IMR-90 (cell line): ENCODE measurements at regions not wholly inside any gene's neighbourhood (a gene's known extent, or its start where the extent isn't known, plus 50 kb on each side); places are given as distances from the start of the nearest gene placed in this dataset.

Experiments used
- ATAC-seq: fragments of 200-7000 bp; cut with Tn5 transposase; 2 replicates; pipeline ENCODE4 v1.9.1; 2020; ENCODE audit warnings: low read depth, mild to moderate bottlenecking, moderate library complexity
- BruUV-seq: library from RNA; stranded (reverse); fragments of 400-500 nt; replicated peaks from 2 replicates; lab custom pipeline; 2021; lab: Mats Ljungman, UMichigan
- CTCF ChIA-PET: fragments of 300-600 bp; formaldehyde crosslinking; extraction: SDS; loops from one replicate; lab custom pipeline; 2021; ENCODE audit warnings: antibody characterized with exemption; lab: Yijun Ruan, JAX
- POLR2A ChIA-PET: fragments of 300-600 bp; sonication (Branson Sonifier 250); formaldehyde crosslinking; loops from one replicate; lab custom pipeline; 2022; ENCODE audit warnings: antibody characterized with exemption; ENCODE audit not compliant: unreplicated experiment; lab: Charles Lee
- DNase-seq: peaks from one replicate; pipeline ENCODE4 v3.0.0; 2013
- H2AFZ ChIP-seq: replicated peaks from 2 replicates; pipeline ENCODE3; 2013; ENCODE audit warnings: low read length, mild to moderate bottlenecking; ENCODE audit not compliant: poor library complexity
- H2AK5ac ChIP-seq: 2 replicates; pipeline ENCODE4 v1.6.1; 2013; ENCODE audit warnings: low read depth, low read length, inconsistent platforms
- H2AK9ac ChIP-seq: replicated peaks from 2 replicates; pipeline ENCODE3; 2013; ENCODE audit warnings: mild to moderate bottlenecking, low read depth, low read length, moderate library complexity; ENCODE audit not compliant: poor library complexity
- H2BK120ac ChIP-seq: 2 replicates; pipeline ENCODE4 v1.6.1; 2013; ENCODE audit warnings: low read depth, low read length, inconsistent platforms
- H2BK15ac ChIP-seq: 3 replicates; pipeline ENCODE4 v1.6.1; 2013; ENCODE audit warnings: low read depth, low read length, inconsistent platforms
- H2BK20ac ChIP-seq: 2 replicates; pipeline ENCODE4 v1.6.1; 2013; ENCODE audit warnings: low read depth, mild to moderate bottlenecking, inconsistent platforms, low read length, moderate library complexity
- H2BK5ac ChIP-seq: 2 replicates; pipeline ENCODE4 v1.6.1; 2013; ENCODE audit warnings: mild to moderate bottlenecking, low read depth, low read length, inconsistent platforms; ENCODE audit not compliant: poor library complexity, severe bottlenecking
- H3K14ac ChIP-seq: replicated peaks from 2 replicates; pipeline ENCODE4 v1.6.1; 2013; ENCODE audit warnings: low read depth, low read length, inconsistent platforms
- H3K18ac ChIP-seq: 2 replicates; pipeline ENCODE4 v1.6.1; 2013; ENCODE audit warnings: low read depth, low read length, control low read depth
- H3K23ac ChIP-seq: 2 replicates; pipeline ENCODE4 v1.6.1; 2013; ENCODE audit warnings: low read depth, low read length, inconsistent platforms
- H3K27ac ChIP-seq: 2 replicates; pipeline ENCODE4 v1.5.1; 2013; ENCODE audit warnings: mild to moderate bottlenecking, control low read depth, low read length; ENCODE audit not compliant: insufficient read depth
- H3K27me3 ChIP-seq: 2 replicates; pipeline ENCODE4 v1.6.1; 2013; ENCODE audit warnings: low read length; ENCODE audit not compliant: control insufficient read depth, insufficient read depth
- H3K36me3 ChIP-seq: 2 replicates; pipeline ENCODE4 v1.6.1; 2013; ENCODE audit warnings: low read length, mixed read lengths; ENCODE audit not compliant: control insufficient read depth, insufficient read depth
- H3K4ac ChIP-seq: 2 replicates; pipeline ENCODE4 v1.6.1; 2013; ENCODE audit warnings: low read depth, low read length, inconsistent platforms
- H3K4me1 ChIP-seq: 2 replicates; pipeline ENCODE4 v1.6.1; 2013; ENCODE audit warnings: low read length, mixed read lengths; ENCODE audit not compliant: control insufficient read depth, insufficient read depth
- H3K4me2 ChIP-seq: 2 replicates; pipeline ENCODE4 v1.6.1; 2013; ENCODE audit warnings: low read depth, mild to moderate bottlenecking, control low read depth, low read length, moderate library complexity
- H3K4me3 ChIP-seq: 2 replicates; pipeline ENCODE4 v1.5.1; 2013; ENCODE audit warnings: low read depth, mild to moderate bottlenecking, control low read depth, low read length, moderate library complexity; ENCODE audit not compliant: insufficient read depth
- H3K56ac ChIP-seq: 2 replicates; pipeline ENCODE4 v1.6.1; 2013; ENCODE audit warnings: low read length, inconsistent platforms; ENCODE audit not compliant: insufficient read depth; ENCODE audit errors: extremely low read depth
- H3K79me1 ChIP-seq, 2 experiments: 2 replicates each; pipeline ENCODE4 v1.6.1; 2013; ENCODE audit warnings: low read length in 2 of 2, inconsistent platforms in 1 of 2, low read depth in 1 of 2
- H3K9ac ChIP-seq: 2 replicates; pipeline ENCODE4 v1.6.1; 2013; ENCODE audit warnings: low read depth, low read length, control low read depth
- H3K9me1 ChIP-seq: 2 replicates; pipeline ENCODE4 v1.6.1; 2013; ENCODE audit warnings: low read length, inconsistent platforms; ENCODE audit not compliant: insufficient read depth
- H3K9me3 ChIP-seq: 2 replicates; pipeline ENCODE4 v1.6.1; 2013; ENCODE audit warnings: low read length; ENCODE audit not compliant: control insufficient read depth, insufficient read depth
- H4K20me1 ChIP-seq: 2 replicates; pipeline ENCODE4 v1.6.1; 2013; ENCODE audit warnings: low read length, inconsistent platforms; ENCODE audit not compliant: insufficient read depth
- H4K5ac ChIP-seq: 2 replicates; pipeline ENCODE4 v1.6.1; 2013; ENCODE audit warnings: mild to moderate bottlenecking, low read depth, low read length, control low read depth
- H4K8ac ChIP-seq, 2 experiments: 2 replicates each; pipeline ENCODE4 v1.6.1; 2013; ENCODE audit warnings: low read depth in 2 of 2, low read length in 2 of 2, control low read depth in 1 of 2, inconsistent platforms in 1 of 2
- H4K91ac ChIP-seq: 2 replicates; pipeline ENCODE4 v1.6.1; 2013; ENCODE audit warnings: low read depth, low read length, inconsistent platforms; ENCODE audit not compliant: insufficient read depth
- BHLHE40 ChIP-seq: fragments of 150-350 bp; IDR thresholded peaks from 2 replicates; pipeline ENCODE4 v1.6.1; 2016; ENCODE audit warnings: mild to moderate bottlenecking, low read depth, low read length
- CEBPB ChIP-seq: IDR thresholded peaks from 2 replicates; pipeline ENCODE4 v1.6.1; 2012; ENCODE audit warnings: low read depth, low read length, improper control_type of control experiment
- CHD1 ChIP-seq: IDR thresholded peaks from 2 replicates; pipeline ENCODE4 v1.6.1; 2012; ENCODE audit warnings: low read depth, low read length, improper control_type of control experiment
- MAFK ChIP-seq: IDR thresholded peaks from 2 replicates; pipeline ENCODE4 v1.6.1; 2012; ENCODE audit warnings: low read depth, low read length, improper control_type of control experiment
- MAZ ChIP-seq: IDR thresholded peaks from 2 replicates; pipeline ENCODE4 v1.6.1; 2012; ENCODE audit warnings: low read depth, mild to moderate bottlenecking, low read length, improper control_type of control experiment, moderate library complexity, borderline replicate concordance
- MXI1 ChIP-seq: IDR thresholded peaks from 2 replicates; pipeline ENCODE4 v1.6.1; 2012; ENCODE audit warnings: low read depth, mild to moderate bottlenecking, low read length, moderate library complexity, borderline replicate concordance
- NFE2L2 ChIP-seq: fragments of 150-350 bp; IDR thresholded peaks from 2 replicates; pipeline ENCODE4 v1.6.1; 2016; ENCODE audit warnings: low read depth, mild to moderate bottlenecking, low read length
- RAD21 ChIP-seq: IDR thresholded peaks from 2 replicates; pipeline ENCODE4 v1.6.1; 2012; ENCODE audit warnings: low read length, improper control_type of control experiment
- RCOR1 ChIP-seq: IDR thresholded peaks from 2 replicates; pipeline ENCODE4 v1.6.1; 2012; ENCODE audit warnings: mild to moderate bottlenecking, low read length, improper control_type of control experiment; ENCODE audit not compliant: insufficient replicate concordance
- RFX5 ChIP-seq: IDR thresholded peaks from 2 replicates; pipeline ENCODE4 v1.8.0; 2012; ENCODE audit warnings: low read depth, mild to moderate bottlenecking, low read length, moderate library complexity
- SMC3 ChIP-seq: fragments of 150-350 bp; IDR thresholded peaks from 2 replicates; pipeline ENCODE4 v1.6.1; 2016; ENCODE audit warnings: low read depth, mild to moderate bottlenecking, antibody characterized with exemption, low read length, moderate library complexity
- WGBS, 2 experiments: methylation state at CpG; one replicate each; pipeline versions ENCODE4 v1.1.5 to v1.1.7; 2013; ENCODE audit warnings: missing lambda C conversion rate in 2 of 2; ENCODE audit not compliant: insufficient read length in 1 of 2; ENCODE audit errors: extremely low coverage in 2 of 2; 5-methylcytosine and 5-hydroxymethylcytosine counted together
- dilution Hi-C: fragments of 300-500 bp; cut with HindIII; formaldehyde crosslinking; loops from one replicate; pipeline ENCODE4 v1.14.3; 2018; ENCODE audit warnings: low sequenced_read_pairs; ENCODE audit not compliant: unreplicated experiment
- in situ Hi-C: fragments of 300-500 bp; cut with MboI; formaldehyde crosslinking; loops from 3 replicates; pipeline ENCODE4 v1.14.3; 2019; ENCODE audit warnings: low sequenced_read_pairs, inconsistent platforms, mixed read lengths
- intact Hi-C: fragments of 100-400 bp; cut with micrococcal nuclease; formaldehyde crosslinking; loops from 2 replicates; pipeline ENCODE4 v1.10.0; 2022
- TF ChIP-seq, protein P1 (sequence below): conservative IDR thresholded peaks from 2 replicates; pipeline ENCODE4 v1.5.1; 2012; ENCODE audit warnings: mild to moderate bottlenecking, low read depth, low read length, improper control_type of control experiment
- TF ChIP-seq, protein P2 (sequence below): fragments of 150-350 bp; IDR thresholded peaks from 2 replicates; pipeline ENCODE4 v1.6.1; 2017; ENCODE audit warnings: mild to moderate bottlenecking, antibody characterized with exemption, low read length, low read depth
- TF ChIP-seq, protein P3 (sequence below): fragments of 150-350 bp; IDR thresholded peaks from 2 replicates; pipeline ENCODE4 v1.6.1; 2016; ENCODE audit warnings: low read depth, mild to moderate bottlenecking, low read length, moderate library complexity, borderline replicate concordance

DNA sequence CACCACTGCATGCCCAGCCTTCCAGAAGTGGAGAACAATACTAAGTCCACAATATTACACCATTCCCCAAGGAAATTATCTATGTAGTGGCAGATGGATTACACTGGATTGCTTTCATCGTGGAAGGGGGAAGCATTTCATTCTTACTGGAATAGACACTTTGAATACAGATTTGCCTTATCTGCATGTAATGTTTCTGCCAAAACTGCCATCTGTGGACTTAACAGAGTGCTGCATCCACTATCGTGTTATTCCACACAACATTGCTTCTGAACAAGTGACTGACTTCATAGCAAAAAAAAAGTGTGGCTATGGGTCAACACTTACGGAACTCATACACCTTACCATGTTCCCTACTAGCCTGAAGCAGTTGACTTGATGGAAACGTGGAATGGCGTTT is 536.9 kb downstream of the BRINP1 start:
- ChIA-PET POLR2A (no interaction called here), CTCF (no interaction called here)
- Histone ChIP-seq H3K9me3 (no peaks in the 10 kb centered on the region; the same call in 1 of the 2 replicates), H2AFZ (no peak overlapping the region), H4K5ac (no peak overlapping the region), H4K8ac (no peak overlapping the region), H3K4ac (no peak overlapping the region), H3K14ac (no peak overlapping the region), H3K9me1 (no peaks in the 10 kb centered on the region), H4K20me1 (no peaks in the 10 kb centered on the region), H3K4me1 (no peaks in the 10 kb centered on the region), H3K56ac (no peak overlapping the region), H3K27ac (no peak overlapping the region), H2BK15ac (no peak overlapping the region), H4K91ac (no peak overlapping the region), H2BK120ac (no peak overlapping the region), H3K18ac (no peak overlapping the region), H2BK20ac (no peak overlapping the region), H3K27me3 (no peaks in the 10 kb centered on the region), H3K4me2 (no peak overlapping the region), H3K36me3 (no peaks in the 10 kb centered on the region), H3K4me3 (no peak overlapping the region), H2AK9ac (no peak overlapping the region), H2BK5ac (no peak overlapping the region), H2AK5ac (no peak overlapping the region), H3K9ac (no peak overlapping the region), H3K23ac (no peak overlapping the region), H3K79me1 (no peaks in the 10 kb centered on the region)
- dilution Hi-C loops (no loop called here), intact Hi-C loops (no loop called here), in situ Hi-C loops (no loop called here)
- no TSS peak for BruUV-seq
- ATAC-seq (no peak), DNase-seq (no peak)
- WGBS, 2 experiments: no CpG with 5 or more reads among the region's 5 CpGs
- no peak for TF ChIP-seq NFE2L2
- no peak for TF ChIP-seq RAD21
- TF ChIP-seq RCOR1: no peak
- no peak for TF ChIP-seq BHLHE40
- no peak for TF ChIP-seq CHD1
- no peak for TF ChIP-seq MAZ
- TF ChIP-seq, protein P1, sequence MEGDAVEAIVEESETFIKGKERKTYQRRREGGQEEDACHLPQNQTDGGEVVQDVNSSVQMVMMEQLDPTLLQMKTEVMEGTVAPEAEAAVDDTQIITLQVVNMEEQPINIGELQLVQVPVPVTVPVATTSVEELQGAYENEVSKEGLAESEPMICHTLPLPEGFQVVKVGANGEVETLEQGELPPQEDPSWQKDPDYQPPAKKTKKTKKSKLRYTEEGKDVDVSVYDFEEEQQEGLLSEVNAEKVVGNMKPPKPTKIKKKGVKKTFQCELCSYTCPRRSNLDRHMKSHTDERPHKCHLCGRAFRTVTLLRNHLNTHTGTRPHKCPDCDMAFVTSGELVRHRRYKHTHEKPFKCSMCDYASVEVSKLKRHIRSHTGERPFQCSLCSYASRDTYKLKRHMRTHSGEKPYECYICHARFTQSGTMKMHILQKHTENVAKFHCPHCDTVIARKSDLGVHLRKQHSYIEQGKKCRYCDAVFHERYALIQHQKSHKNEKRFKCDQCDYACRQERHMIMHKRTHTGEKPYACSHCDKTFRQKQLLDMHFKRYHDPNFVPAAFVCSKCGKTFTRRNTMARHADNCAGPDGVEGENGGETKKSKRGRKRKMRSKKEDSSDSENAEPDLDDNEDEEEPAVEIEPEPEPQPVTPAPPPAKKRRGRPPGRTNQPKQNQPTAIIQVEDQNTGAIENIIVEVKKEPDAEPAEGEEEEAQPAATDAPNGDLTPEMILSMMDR: no peak
- TF ChIP-seq CEBPB: no peak
- TF ChIP-seq, protein P2, sequence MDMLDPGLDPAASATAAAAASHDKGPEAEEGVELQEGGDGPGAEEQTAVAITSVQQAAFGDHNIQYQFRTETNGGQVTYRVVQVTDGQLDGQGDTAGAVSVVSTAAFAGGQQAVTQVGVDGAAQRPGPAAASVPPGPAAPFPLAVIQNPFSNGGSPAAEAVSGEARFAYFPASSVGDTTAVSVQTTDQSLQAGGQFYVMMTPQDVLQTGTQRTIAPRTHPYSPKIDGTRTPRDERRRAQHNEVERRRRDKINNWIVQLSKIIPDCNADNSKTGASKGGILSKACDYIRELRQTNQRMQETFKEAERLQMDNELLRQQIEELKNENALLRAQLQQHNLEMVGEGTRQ: no peak
- TF ChIP-seq, protein P3, sequence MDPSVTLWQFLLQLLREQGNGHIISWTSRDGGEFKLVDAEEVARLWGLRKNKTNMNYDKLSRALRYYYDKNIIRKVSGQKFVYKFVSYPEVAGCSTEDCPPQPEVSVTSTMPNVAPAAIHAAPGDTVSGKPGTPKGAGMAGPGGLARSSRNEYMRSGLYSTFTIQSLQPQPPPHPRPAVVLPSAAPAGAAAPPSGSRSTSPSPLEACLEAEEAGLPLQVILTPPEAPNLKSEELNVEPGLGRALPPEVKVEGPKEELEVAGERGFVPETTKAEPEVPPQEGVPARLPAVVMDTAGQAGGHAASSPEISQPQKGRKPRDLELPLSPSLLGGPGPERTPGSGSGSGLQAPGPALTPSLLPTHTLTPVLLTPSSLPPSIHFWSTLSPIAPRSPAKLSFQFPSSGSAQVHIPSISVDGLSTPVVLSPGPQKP: no peak
- TF ChIP-seq RFX5: no peak
- TF ChIP-seq SMC3: no peak
- TF ChIP-seq MAFK: no peak
- no peak for TF ChIP-seq MXI1
